ENCODE measurements at regions not wholly inside any gene's neighbourhood (a gene's known extent, or its start where the extent isn't known, plus 50 kb on each side); places are given as distances from the start of the nearest gene placed in this dataset.

GRCh38 chr21:27954543-27955165 is 987.8 kb upstream of the ADAMTS5 start:
- TF ChIP-seq POLR2A (IDR thresholded peaks at IDR 0.05; ENCODE audit: low read length) (no peak), GATA1 (IDR thresholded peaks at IDR 0.05; ENCODE audit: low read depth, low read length) (no peak)
